ENCODE measurements at regions not wholly inside any gene's neighbourhood (a gene's known extent, or its start where the extent isn't known, plus 50 kb on each side); places are given as distances from the start of the nearest gene placed in this dataset.

GRCh38 chr5:115417076-115417475 lies 120.6 kb upstream of the CCDC112 start:
- peaks cover 0 to 2% of the 10 kb centered on the region in 2 experiments; a peak in 1 of 5 replicates for H3K27me3 ChIP-seq (ENCODE audit: control insufficient read depth in 1 of 2, insufficient read depth in 2 of 2, low read length in 2 of 2)
- no peak overlapping the region for H3K4me2 ChIP-seq (ENCODE audit: low read depth, low read length)
- H3K9ac ChIP-seq (ENCODE audit: insufficient read depth, low read depth, low read length) = no peak overlapping the region
- H4K20me1 ChIP-seq (ENCODE audit: insufficient read depth, low read length) = no peaks in the 10 kb centered on the region
- H2AFZ ChIP-seq (ENCODE audit: low read length) = no peak overlapping the region
- peaks cover 9% of the 10 kb centered on the region; the same call in 1 of the 2 replicates for H3K4me1 ChIP-seq (ENCODE audit: insufficient read depth, low read length)
- FAIRE-seq = no peak
- H3K9me3 ChIP-seq (ENCODE audit: low read length) = no peaks in the 10 kb centered on the region
- no peak overlapping the region for H3K4me3 ChIP-seq (replicated peaks in 1 of 3; ENCODE audit: insufficient read depth in 1 of 3, low read depth in 2 of 3, low read length in 3 of 3)
- no peak overlapping the region for H3K27ac ChIP-seq (ENCODE audit: extremely low read length, insufficient read depth, low read length)
- in situ Hi-C loops (cut with HindIII; ENCODE audit: extremely low pct_ligation_motif_present, low pct_unique_long_range_greater_than_20kb) = no loop called here
- no peak for ATAC-seq
- no peak for DNase-seq (ENCODE audit: low spot score)
- CTCF ChIA-PET (ENCODE audit: low intra/inter-chr PET ratio, low total read pairs) = no interaction called here
- POLR2A ChIA-PET = no interaction called here
- TF ChIP-seq RFX5 (IDR thresholded peaks at IDR 0.05; ENCODE audit: low read depth, low read length) = no peak
- TF ChIP-seq ZSCAN9 (CRISPR knock-in tag; IDR thresholded peaks at IDR 0.05; ENCODE audit: borderline replicate concordance) = no peak
- no peak for TF ChIP-seq ZNF597 (CRISPR knock-in tag; IDR thresholded peaks at IDR 0.05)
- no peak for TF ChIP-seq KDM4B (CRISPR knock-in tag; IDR thresholded peaks at IDR 0.05)
- no peak for TF ChIP-seq CREB3 (CRISPR knock-in tag; IDR thresholded peaks at IDR 0.05)
- TF ChIP-seq ZNF576 (CRISPR knock-in tag; IDR thresholded peaks at IDR 0.05) = no peak
- no peak for TF ChIP-seq ZNF691 (CRISPR knock-in tag; IDR thresholded peaks at IDR 0.05; ENCODE audit: borderline replicate concordance, low read depth)
- TF ChIP-seq NCOR1 (IDR thresholded peaks at IDR 0.05; ENCODE audit: borderline replicate concordance, low read length) = no peak
- TF ChIP-seq ZNF24 (IDR thresholded peaks at IDR 0.05) = no peak
- TF ChIP-seq NFYB (CRISPR knock-in tag; IDR thresholded peaks at IDR 0.05) = no peak
- TF ChIP-seq TBX3 (IDR thresholded peaks at IDR 0.05; ENCODE audit: borderline replicate concordance) = no peak
- TF ChIP-seq TIGD3 (CRISPR knock-in tag; IDR thresholded peaks at IDR 0.05; ENCODE audit: borderline replicate concordance) = no peak
- no peak for TF ChIP-seq ZNF615 (CRISPR knock-in tag; IDR thresholded peaks at IDR 0.05; ENCODE audit: borderline replicate concordance)
- no peaks in the 10 kb centered on the region for H3K79me2 ChIP-seq (ENCODE audit: insufficient read depth, low read length)
- BruUV-seq (replicated peaks) = no TSS peak
- 13% methylated on average over 3 of the region's 3 CpGs for WGBS (ENCODE audit: low lambda C conversion rate)
- intact Hi-C loops (cut with micrococcal nuclease; ENCODE audit: unreplicated experiment) = no loop called here
- no peaks in the 10 kb centered on the region for H3K36me3 ChIP-seq (replicated peaks in 1 of 2; ENCODE audit: control insufficient read depth in 1 of 2, insufficient read depth in 2 of 2, low read length in 2 of 2)
